Mesendoderm (in vitro differentiated cells): ENCODE measurements at regions not wholly inside any gene's neighbourhood (a gene's known extent, or its start where the extent isn't known, plus 50 kb on each side); places are given as distances from the start of the nearest gene placed in this dataset.

ENCODE experiments used
- DNase-seq: peaks from one replicate; pipeline ENCODE4 v3.0.0; 2013
- H2AK5ac ChIP-seq: 2 replicates; pipeline ENCODE4 v1.6.1; 2013; ENCODE audit warnings: low read length, inconsistent platforms
- H2BK120ac ChIP-seq: 2 replicates; pipeline ENCODE4 v1.6.1; 2013; ENCODE audit warnings: low read depth, mild to moderate bottlenecking, low read length, moderate library complexity, mixed read lengths
- H2BK15ac ChIP-seq: replicated peaks from 2 replicates; pipeline ENCODE4 v1.6.1; 2013; ENCODE audit warnings: low read depth, mild to moderate bottlenecking, moderate library complexity
- H2BK5ac ChIP-seq: 2 replicates; pipeline ENCODE4 v1.6.1; 2013; ENCODE audit warnings: low read length, inconsistent platforms
- H3K18ac ChIP-seq: 2 replicates; pipeline ENCODE4 v1.6.1; 2013; ENCODE audit warnings: mild to moderate bottlenecking, low read length, mixed read lengths
- H3K23ac ChIP-seq: one replicate; pipeline ENCODE4 v1.6.1; 2013; ENCODE audit warnings: low read length
- H3K27ac ChIP-seq: 2 replicates; pipeline ENCODE4 v1.5.1; 2013; ENCODE audit warnings: low read depth, mild to moderate bottlenecking, inconsistent platforms, low read length, moderate library complexity
- H3K27me3 ChIP-seq: 2 replicates; pipeline ENCODE4 v1.6.1; 2013; ENCODE audit warnings: low read length, control low read depth, mild to moderate bottlenecking, inconsistent platforms; ENCODE audit not compliant: insufficient read depth, poor library complexity
- H3K36me3 ChIP-seq: 2 replicates; pipeline ENCODE4 v1.6.1; 2013; ENCODE audit warnings: low read length, inconsistent platforms; ENCODE audit not compliant: control insufficient read depth, insufficient read depth
- H3K4ac ChIP-seq: one replicate; pipeline ENCODE4 v1.6.1; 2013; ENCODE audit warnings: low read depth, mild to moderate bottlenecking, low read length, moderate library complexity
- H3K4me1 ChIP-seq: 2 replicates; pipeline ENCODE4 v1.6.1; 2013; ENCODE audit warnings: low read depth, low read length, inconsistent platforms; ENCODE audit not compliant: control insufficient read depth
- H3K4me2 ChIP-seq: 2 replicates; pipeline ENCODE4 v1.6.1; 2013; ENCODE audit warnings: low read length
- H3K4me3 ChIP-seq: 2 replicates; pipeline ENCODE4 v1.5.1; 2013; ENCODE audit warnings: mild to moderate bottlenecking, low read length
- H3K56ac ChIP-seq: one replicate; pipeline ENCODE4 v1.6.1; 2013; ENCODE audit warnings: low read length
- H3K79me1 ChIP-seq: 2 replicates; pipeline ENCODE4 v1.6.1; 2013; ENCODE audit warnings: low read length, inconsistent platforms
- H3K79me2 ChIP-seq: 2 replicates; pipeline ENCODE4 v1.6.1; 2013; ENCODE audit warnings: mild to moderate bottlenecking, low read length; ENCODE audit not compliant: control insufficient read depth, insufficient read depth
- H3K9ac ChIP-seq: 2 replicates; pipeline ENCODE4 v1.6.1; 2013; ENCODE audit warnings: low read length, inconsistent platforms
- H4K5ac ChIP-seq: one replicate; pipeline ENCODE4 v1.6.1; 2013; ENCODE audit warnings: low read length
- H4K8ac ChIP-seq: one replicate; pipeline ENCODE4 v1.6.1; 2013; ENCODE audit warnings: low read depth, mild to moderate bottlenecking, control low read depth, low read length, moderate library complexity
- WGBS: extraction: QIAGEN DNeasy Blood & Tissue Kit; methylation state at CpG from one replicate; pipeline ENCODE4 v1.1.7; 2013; ENCODE audit warnings: low lambda C conversion rate, missing lambda C conversion rate; ENCODE audit not compliant: insufficient coverage; ENCODE audit errors: extremely low coverage; 5-methylcytosine and 5-hydroxymethylcytosine counted together

DNA sequence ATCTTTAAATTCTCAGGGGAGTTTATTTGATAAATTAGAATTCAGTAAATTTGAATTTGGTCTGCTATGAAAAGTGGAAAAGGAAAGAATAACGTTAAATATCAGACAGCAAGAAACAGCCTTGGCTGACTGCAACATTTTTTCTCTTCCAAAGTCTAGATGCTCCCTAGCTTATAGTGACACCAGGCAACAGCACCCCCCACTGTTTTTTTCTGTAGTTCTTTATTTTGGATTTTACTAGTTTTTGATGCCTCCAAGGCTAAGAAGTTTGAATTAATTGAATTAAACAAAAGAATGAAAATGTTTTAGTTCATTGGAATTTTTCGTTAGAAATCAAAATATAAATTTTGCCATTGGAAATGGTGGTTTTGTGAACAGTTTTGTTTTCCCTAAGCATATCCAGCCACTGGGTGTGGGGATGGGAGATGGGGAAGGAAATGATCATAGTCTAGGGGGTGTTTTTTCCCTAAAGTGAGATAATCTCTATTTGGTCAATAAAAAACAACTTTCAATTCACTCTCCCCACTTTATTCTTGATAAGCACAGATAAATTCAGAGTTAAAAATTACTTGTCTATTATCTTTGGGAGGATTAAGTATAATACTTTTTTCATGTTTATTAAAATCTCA lies 199.3 kb upstream of the CD180 start:
- Histone ChIP-seq H3K18ac (no peak overlapping the region), H3K79me2 (no peaks in the 10 kb centered on the region), H3K56ac (no peak overlapping the region), H3K4me2 (no peak overlapping the region), H3K4me3 (no peak overlapping the region), H3K27ac (no peak overlapping the region), H3K27me3 (no peaks in the 10 kb centered on the region), H3K36me3 (no peaks in the 10 kb centered on the region), H4K5ac (no peak overlapping the region), H4K8ac (no peak overlapping the region), H3K23ac (no peak overlapping the region), H3K79me1 (no peaks in the 10 kb centered on the region), H2AK5ac (no peak overlapping the region), H2BK120ac (no peak overlapping the region), H2BK15ac (no peak overlapping the region), H3K4me1 (no peaks in the 10 kb centered on the region), H2BK5ac (no peak overlapping the region), H3K4ac (no peak overlapping the region), H3K9ac (no peak overlapping the region)
- no CpG with 5 or more reads among the region's 2 CpGs for WGBS
- no peak for DNase-seq

GRCh38 chr5:67393211-67393610 lies 196.6 kb upstream of the CD180 start:
- Histone ChIP-seq H4K5ac (no peak overlapping the region), H3K4me2 (no peak overlapping the region), H3K4me1 (no peaks in the 10 kb centered on the region), H2BK15ac (no peak overlapping the region), H3K4me3 (no peak overlapping the region), H2BK5ac (no peak overlapping the region), H4K8ac (no peak overlapping the region), H3K27me3 (no peaks in the 10 kb centered on the region), H3K79me2 (no peaks in the 10 kb centered on the region), H3K27ac (no peak overlapping the region), H3K23ac (no peak overlapping the region), H3K9ac (no peak overlapping the region), H3K36me3 (no peaks in the 10 kb centered on the region), H3K4ac (no peak overlapping the region), H3K18ac (no peak overlapping the region), H3K79me1 (no peaks in the 10 kb centered on the region), H2BK120ac (no peak overlapping the region), H3K56ac (no peak overlapping the region), H2AK5ac (no peak overlapping the region)
- DNase-seq: no peak

DNA sequence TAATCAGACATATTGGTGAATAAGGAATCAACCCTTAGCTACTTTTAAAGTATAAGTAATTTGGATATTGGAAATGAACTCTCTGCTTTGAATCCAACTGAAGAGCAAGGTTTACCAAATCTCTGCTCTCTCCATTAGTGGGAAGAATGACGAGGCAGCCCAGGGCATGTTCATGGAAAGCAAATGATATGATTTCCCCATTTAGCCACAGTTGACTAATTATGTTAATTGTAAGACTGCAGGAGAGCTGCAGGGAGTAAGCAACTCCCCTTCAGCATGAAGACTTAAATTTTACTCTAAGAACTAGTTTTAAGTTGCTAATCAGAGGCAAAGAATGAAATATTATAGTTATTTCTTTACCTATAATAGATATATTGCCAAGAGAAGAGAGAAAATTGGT lies 194.3 kb upstream of the CD180 start:
- WGBS: no CpG with 5 or more reads among the region's 1 CpG
- no peak for DNase-seq
- H2BK5ac ChIP-seq: no peak overlapping the region
- H2BK15ac ChIP-seq: no peak overlapping the region
- H3K4me3 ChIP-seq: no peak overlapping the region
- no peak overlapping the region for H3K23ac ChIP-seq
- no peak overlapping the region for H3K27ac ChIP-seq
- no peaks in the 10 kb centered on the region for H3K79me1 ChIP-seq
- H3K56ac ChIP-seq: no peak overlapping the region
- H3K79me2 ChIP-seq: no peaks in the 10 kb centered on the region
- no peak overlapping the region for H4K5ac ChIP-seq
- no peak overlapping the region for H2BK120ac ChIP-seq
- no peaks in the 10 kb centered on the region for H3K4me1 ChIP-seq
- H3K4ac ChIP-seq: no peak overlapping the region
- no peak overlapping the region for H3K4me2 ChIP-seq
- no peak overlapping the region for H3K9ac ChIP-seq
- H3K36me3 ChIP-seq: no peaks in the 10 kb centered on the region
- H2AK5ac ChIP-seq: no peak overlapping the region
- H3K27me3 ChIP-seq: no peaks in the 10 kb centered on the region
- no peak overlapping the region for H3K18ac ChIP-seq
- H4K8ac ChIP-seq: no peak overlapping the region

DNA sequence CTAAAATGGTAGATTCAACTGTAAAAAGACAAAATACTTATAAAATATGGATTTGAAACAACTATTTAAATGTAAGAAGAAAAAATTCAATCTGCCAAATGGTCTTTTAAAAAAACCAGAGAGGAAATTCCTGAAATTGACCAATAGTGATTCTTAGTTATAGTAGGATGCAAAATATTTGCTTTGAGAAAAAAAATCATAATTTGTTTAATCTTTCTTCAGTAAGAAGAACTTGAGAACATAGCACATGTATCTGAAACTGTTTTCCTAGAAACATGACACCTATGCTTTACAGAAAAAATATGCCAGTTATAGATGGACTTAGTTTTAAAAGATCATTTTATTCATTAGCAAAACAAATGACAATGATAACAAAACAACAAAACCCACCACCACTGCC lies 186.9 kb upstream of the CD180 start:
- H3K79me2 ChIP-seq: no peaks in the 10 kb centered on the region
- H3K36me3 ChIP-seq: no peaks in the 10 kb centered on the region
- H3K18ac ChIP-seq: no peak overlapping the region
- no peak overlapping the region for H4K8ac ChIP-seq
- no peak overlapping the region for H3K56ac ChIP-seq
- DNase-seq: no peak
- no peak overlapping the region for H2BK120ac ChIP-seq
- no peak overlapping the region for H4K5ac ChIP-seq
- no peak overlapping the region for H3K4ac ChIP-seq
- no peak overlapping the region for H3K9ac ChIP-seq
- no peaks in the 10 kb centered on the region for H3K4me1 ChIP-seq
- no peaks in the 10 kb centered on the region for H3K27me3 ChIP-seq
- no peak overlapping the region for H3K4me3 ChIP-seq
- no peak overlapping the region for H3K23ac ChIP-seq
- no peak overlapping the region for H2AK5ac ChIP-seq
- H3K27ac ChIP-seq: no peak overlapping the region
- H2BK15ac ChIP-seq: no peak overlapping the region
- H3K4me2 ChIP-seq: no peak overlapping the region
- H3K79me1 ChIP-seq: no peaks in the 10 kb centered on the region
- H2BK5ac ChIP-seq: no peak overlapping the region

DNA sequence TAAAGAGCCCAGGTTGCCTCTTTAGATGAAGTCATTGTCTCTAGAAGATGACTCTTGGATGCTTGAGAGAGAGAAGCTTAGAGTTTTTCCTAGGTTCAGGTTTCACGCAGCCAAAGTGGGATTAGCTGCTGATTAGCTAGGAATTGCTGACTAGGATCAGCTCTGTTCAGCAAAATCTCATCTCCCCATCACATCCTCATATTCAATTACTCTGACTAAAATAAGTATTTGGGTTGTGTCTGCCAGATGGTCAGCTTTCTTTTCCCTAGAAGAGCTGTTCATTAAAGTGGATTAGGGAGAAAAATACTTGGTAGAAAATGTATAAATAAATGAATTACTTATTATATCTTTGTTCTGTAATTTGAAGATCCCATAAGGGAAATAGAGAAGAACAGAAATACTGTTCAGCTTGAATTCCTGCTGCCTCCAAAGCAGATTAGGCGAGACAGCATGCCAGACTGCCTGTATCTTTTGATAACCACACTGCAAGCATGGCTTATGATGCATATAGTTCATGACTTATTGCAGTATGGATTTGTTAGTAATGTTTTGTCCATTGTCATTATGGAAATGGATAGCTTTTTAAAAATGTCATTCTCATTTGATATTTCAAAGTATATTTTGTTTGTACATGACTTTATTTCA lies 184.8 kb upstream of the CD180 start:
- no CpG with 5 or more reads among the region's 2 CpGs for WGBS
- no peak overlapping the region for H4K5ac ChIP-seq

GRCh38 chr5:67380431-67380830 lies 183.8 kb upstream of the CD180 start:
- H3K79me2 ChIP-seq: no peaks in the 10 kb centered on the region
- WGBS: no CpG with 5 or more reads among the region's 1 CpG
- no peak overlapping the region for H2BK120ac ChIP-seq
- H3K36me3 ChIP-seq: no peaks in the 10 kb centered on the region
- H3K23ac ChIP-seq: no peak overlapping the region
- no peaks in the 10 kb centered on the region for H3K79me1 ChIP-seq
- no peak overlapping the region for H3K9ac ChIP-seq
- no peak overlapping the region for H3K27ac ChIP-seq
- H2AK5ac ChIP-seq: no peak overlapping the region
- no peak overlapping the region for H4K5ac ChIP-seq
- no peaks in the 10 kb centered on the region for H3K27me3 ChIP-seq
- no peak overlapping the region for H4K8ac ChIP-seq
- no peak overlapping the region for H2BK15ac ChIP-seq
- no peak overlapping the region for H3K4me2 ChIP-seq
- H3K18ac ChIP-seq: no peak overlapping the region
- H3K56ac ChIP-seq: no peak overlapping the region
- H3K4me1 ChIP-seq: no peaks in the 10 kb centered on the region
- no peak for DNase-seq
- no peak overlapping the region for H3K4me3 ChIP-seq
- no peak overlapping the region for H3K4ac ChIP-seq
- H2BK5ac ChIP-seq: no peak overlapping the region

More for the DNA sequence above, 184.8 kb upstream of the CD180 start:
- no peak overlapping the region for H2BK120ac ChIP-seq
- H3K18ac ChIP-seq: no peak overlapping the region
- no peak overlapping the region for H4K8ac ChIP-seq
- H3K9ac ChIP-seq: no peak overlapping the region
- H3K79me2 ChIP-seq: no peaks in the 10 kb centered on the region
- peak; percentile 19 for DNase-seq
- H3K56ac ChIP-seq: no peak overlapping the region
- H3K27ac ChIP-seq: no peak overlapping the region
- H3K27me3 ChIP-seq: no peaks in the 10 kb centered on the region
- H3K4me3 ChIP-seq: no peak overlapping the region
- H2AK5ac ChIP-seq: no peak overlapping the region
- no peaks in the 10 kb centered on the region for H3K4me1 ChIP-seq
- H2BK5ac ChIP-seq: no peak overlapping the region
- H3K4ac ChIP-seq: no peak overlapping the region
- H2BK15ac ChIP-seq: no peak overlapping the region
- H3K4me2 ChIP-seq: no peak overlapping the region
- H3K79me1 ChIP-seq: no peaks in the 10 kb centered on the region
- no peak overlapping the region for H3K23ac ChIP-seq
- H3K36me3 ChIP-seq: no peaks in the 10 kb centered on the region
